ENCODE measurements at regions not wholly inside any gene's neighbourhood (a gene's known extent, or its start where the extent isn't known, plus 50 kb on each side); places are given as distances from the start of the nearest gene placed in this dataset.
A peak's percentile ranks its signal among the peaks of the same experiment; 100 is the strongest.

DNA sequence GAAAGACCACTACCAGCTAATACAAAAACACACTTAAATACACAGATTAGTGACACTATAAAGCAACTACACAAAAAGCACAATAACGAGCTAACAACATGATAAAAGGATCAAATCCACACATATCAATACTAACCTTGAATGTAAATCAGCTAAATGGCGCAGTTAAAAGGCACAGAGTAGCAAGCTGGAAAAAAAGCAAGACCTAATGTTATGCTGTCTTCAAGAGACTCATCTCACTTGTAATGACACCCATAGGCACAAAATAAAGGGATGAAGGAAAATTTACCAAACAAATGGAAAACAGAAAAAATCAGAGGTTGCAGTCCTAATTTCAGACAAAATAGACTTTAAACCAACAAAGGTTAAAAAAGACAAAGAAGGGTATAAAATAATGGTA, 86.3 kb downstream of the NUS1 start:
- no peaks in the 10 kb centered on the region for H3K4me1 ChIP-seq (ENCODE audit: insufficient read depth, poor library complexity, severe bottlenecking)
- ATAC-seq (ENCODE audit: low read depth), result no peak

GRCh38 chr6:117771403-117771802, 96.1 kb downstream of the NUS1 start:
- ATAC-seq (ENCODE audit: low read depth) (no peak), DNase-seq (ENCODE audit: low spot score) (no peak)
- Histone ChIP-seq H3K27ac (ENCODE audit: poor library complexity, severe bottlenecking) (no peak overlapping the region), H3K4me3 (ENCODE audit: severe bottlenecking) (no peak overlapping the region), H3K36me3 (ENCODE audit: low read depth) (no peaks in the 10 kb centered on the region), H3K9me3 (ENCODE audit: severe bottlenecking) (no peaks in the 10 kb centered on the region), H3K4me1 (ENCODE audit: insufficient read depth, poor library complexity, severe bottlenecking) (no peaks in the 10 kb centered on the region), H3K27me3 (ENCODE audit: insufficient read depth, poor library complexity, severe bottlenecking) (no peaks in the 10 kb centered on the region)
- TF ChIP-seq, protein P1, sequence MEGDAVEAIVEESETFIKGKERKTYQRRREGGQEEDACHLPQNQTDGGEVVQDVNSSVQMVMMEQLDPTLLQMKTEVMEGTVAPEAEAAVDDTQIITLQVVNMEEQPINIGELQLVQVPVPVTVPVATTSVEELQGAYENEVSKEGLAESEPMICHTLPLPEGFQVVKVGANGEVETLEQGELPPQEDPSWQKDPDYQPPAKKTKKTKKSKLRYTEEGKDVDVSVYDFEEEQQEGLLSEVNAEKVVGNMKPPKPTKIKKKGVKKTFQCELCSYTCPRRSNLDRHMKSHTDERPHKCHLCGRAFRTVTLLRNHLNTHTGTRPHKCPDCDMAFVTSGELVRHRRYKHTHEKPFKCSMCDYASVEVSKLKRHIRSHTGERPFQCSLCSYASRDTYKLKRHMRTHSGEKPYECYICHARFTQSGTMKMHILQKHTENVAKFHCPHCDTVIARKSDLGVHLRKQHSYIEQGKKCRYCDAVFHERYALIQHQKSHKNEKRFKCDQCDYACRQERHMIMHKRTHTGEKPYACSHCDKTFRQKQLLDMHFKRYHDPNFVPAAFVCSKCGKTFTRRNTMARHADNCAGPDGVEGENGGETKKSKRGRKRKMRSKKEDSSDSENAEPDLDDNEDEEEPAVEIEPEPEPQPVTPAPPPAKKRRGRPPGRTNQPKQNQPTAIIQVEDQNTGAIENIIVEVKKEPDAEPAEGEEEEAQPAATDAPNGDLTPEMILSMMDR (IDR thresholded peaks at IDR 0.05; ENCODE audit: poor library complexity, severe bottlenecking), result no peak

More for the DNA sequence above, 86.3 kb downstream of the NUS1 start:
- no peaks in the 10 kb centered on the region for H3K36me3 ChIP-seq (ENCODE audit: low read depth)
- no peak overlapping the region for H3K27ac ChIP-seq (ENCODE audit: poor library complexity, severe bottlenecking)
- H3K9me3 ChIP-seq (ENCODE audit: severe bottlenecking), result peaks cover 2% of the 10 kb centered on the region
- no peak for DNase-seq (ENCODE audit: low spot score)
- no peak overlapping the region for H3K4me3 ChIP-seq (ENCODE audit: severe bottlenecking)
- no peaks in the 10 kb centered on the region for H3K27me3 ChIP-seq (ENCODE audit: insufficient read depth, poor library complexity, severe bottlenecking)
- TF ChIP-seq, protein P1 (IDR thresholded peaks at IDR 0.05; ENCODE audit: poor library complexity, severe bottlenecking), result no peak

- Histone ChIP-seq H3K9me3 (ENCODE audit: severe bottlenecking) (no peaks in the 10 kb centered on the region), H3K4me3 (ENCODE audit: severe bottlenecking) (no peak overlapping the region), H3K27me3 (ENCODE audit: insufficient read depth, poor library complexity, severe bottlenecking) (no peaks in the 10 kb centered on the region), H3K36me3 (ENCODE audit: low read depth) (no peaks in the 10 kb centered on the region), H3K4me1 (ENCODE audit: insufficient read depth, poor library complexity, severe bottlenecking) (no peaks in the 10 kb centered on the region), H3K27ac (ENCODE audit: poor library complexity, severe bottlenecking) (no peak overlapping the region)
- peak; percentile 52 for ATAC-seq (ENCODE audit: low read depth)
- DNase-seq (ENCODE audit: low spot score), result no peak
- TF ChIP-seq, protein P1 (IDR thresholded peaks at IDR 0.05; ENCODE audit: poor library complexity, severe bottlenecking), result peak; percentile 24
Measured at GRCh38 chr6:117776441-117776840, 101.2 kb downstream of the NUS1 start.

- Histone ChIP-seq H3K4me3 (ENCODE audit: severe bottlenecking) (no peak overlapping the region), H3K27ac (ENCODE audit: poor library complexity, severe bottlenecking) (no peak overlapping the region), H3K4me1 (ENCODE audit: insufficient read depth, poor library complexity, severe bottlenecking) (no peaks in the 10 kb centered on the region), H3K9me3 (ENCODE audit: severe bottlenecking) (no peaks in the 10 kb centered on the region), H3K36me3 (ENCODE audit: low read depth) (no peaks in the 10 kb centered on the region), H3K27me3 (ENCODE audit: insufficient read depth, poor library complexity, severe bottlenecking) (no peaks in the 10 kb centered on the region)
- ATAC-seq (ENCODE audit: low read depth) (no peak), DNase-seq (ENCODE audit: low spot score) (no peak)
- TF ChIP-seq, protein P1 (IDR thresholded peaks at IDR 0.05; ENCODE audit: poor library complexity, severe bottlenecking), result no peak
Measured at GRCh38 chr6:117781550-117781949, 106.3 kb downstream of the NUS1 start.

DNA sequence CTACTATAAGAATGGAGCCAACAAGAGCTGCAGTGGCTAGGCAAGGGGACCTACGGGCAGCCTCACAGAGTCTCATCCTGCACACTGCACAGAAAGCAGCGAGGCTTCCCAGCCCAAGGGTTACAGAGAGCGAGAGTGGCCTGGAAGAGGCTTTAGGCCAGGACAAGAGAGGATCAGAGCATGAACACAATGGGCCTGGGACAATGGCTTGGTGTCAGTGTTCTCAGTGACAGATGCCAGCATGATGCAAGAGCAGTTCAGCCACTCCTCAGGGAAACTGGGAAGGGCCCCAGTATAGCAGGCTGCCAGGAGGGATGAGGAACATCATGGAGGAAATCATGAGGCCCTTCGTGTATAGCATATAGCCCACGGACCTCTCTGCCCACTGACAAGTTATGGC, 108.0 kb downstream of the NUS1 start:
- no peaks in the 10 kb centered on the region for H3K27me3 ChIP-seq (ENCODE audit: insufficient read depth, poor library complexity, severe bottlenecking)
- TF ChIP-seq, protein P1 (IDR thresholded peaks at IDR 0.05; ENCODE audit: poor library complexity, severe bottlenecking), result no peak
- no peaks in the 10 kb centered on the region for H3K36me3 ChIP-seq (ENCODE audit: low read depth)
- H3K27ac ChIP-seq (ENCODE audit: poor library complexity, severe bottlenecking), result no peak overlapping the region
- no peaks in the 10 kb centered on the region for H3K4me1 ChIP-seq (ENCODE audit: insufficient read depth, poor library complexity, severe bottlenecking)
- DNase-seq (ENCODE audit: low spot score), result no peak
- ATAC-seq (ENCODE audit: low read depth), result no peak; the same call in 2 of the 3 replicates
- no peak overlapping the region for H3K4me3 ChIP-seq (ENCODE audit: severe bottlenecking)
- H3K9me3 ChIP-seq (ENCODE audit: severe bottlenecking), result no peaks in the 10 kb centered on the region

All from RWPE2 (cell line).